HCT116 (cell line): ENCODE measurements at regions not wholly inside any gene's neighbourhood (a gene's known extent, or its start where the extent isn't known, plus 50 kb on each side); places are given as distances from the start of the nearest gene placed in this dataset.

Experiments used
- ATAC-seq: fragments of 200-7000 bp; cut with Tn5 transposase; 2 replicates; pipeline ENCODE4 v1.9.1; 2020; ENCODE audit warnings: mild to moderate bottlenecking, moderate library complexity
- BruUV-seq: library from RNA; stranded (reverse); fragments of 400-500 nt; replicated peaks from 2 replicates; lab custom pipeline; 2021; lab: Mats Ljungman, UMichigan
- CTCF ChIA-PET: fragments of 300-600 bp; sonication (Branson Sonifier 250); formaldehyde crosslinking; loops from one replicate; lab custom pipeline; 2021; ENCODE audit warnings: antibody characterized with exemption; lab: Charles Lee
- POLR2A ChIA-PET: fragments of 300-600, 350-600 bp; sonication (Branson Sonifier 250); formaldehyde crosslinking; loops from one replicate; lab custom pipeline; 2021; ENCODE audit warnings: antibody characterized with exemption; lab: Charles Lee
- RAD21 ChIA-PET, 2 experiments: fragments of 300-600 bp; sonication (Branson Sonifier 250); formaldehyde crosslinking; loops; one replicate each; lab custom pipeline; 2023; ENCODE audit warnings: low total read pairs in 2 of 2; ENCODE audit not compliant: uncharacterized antibody in 2 of 2, unreplicated experiment in 2 of 2, low non-redundant PET in 1 of 2; lab: Charles Lee
- DNase-seq: peaks from one replicate; pipeline ENCODE4 v3.0.0-alpha.2; 2010; ENCODE audit warnings: low read depth, low spot score
- H2AFZ ChIP-seq: fragments of 200-600 bp; shearing (Covaris generic), sonication (generic); 2 replicates; pipeline ENCODE4 v1.6.1; 2017; ENCODE audit warnings: low read depth, mixed run types, mixed read lengths, antibody characterized with exemption, low read length; ENCODE audit not compliant: poor library complexity, severe bottlenecking
- H3K27ac ChIP-seq: 2 replicates; pipeline ENCODE4 v1.5.1; 2012; ENCODE audit warnings: low read depth, low read length
- H3K27me3 ChIP-seq: fragments of 200-600 bp; sonication (generic); 2 replicates; pipeline ENCODE4 v1.6.1; 2016; ENCODE audit warnings: mixed run types, low read length, mixed read lengths; ENCODE audit not compliant: insufficient read depth
- H3K36me3 ChIP-seq, 2 experiments: fragments of 200-500 bp in 1 of 2; fragments of 200-600 bp in 1 of 2; sonication (Bioruptor generic) in 1 of 2; sonication (generic) in 1 of 2; 2 replicates each; pipeline versions ENCODE4 v1.5.1 to v1.6.1; 2014 to 2016; ENCODE audit warnings: low read length in 2 of 2, inconsistent platforms in 1 of 2, mixed read lengths in 1 of 2, mixed run types in 1 of 2; ENCODE audit not compliant: insufficient read depth in 2 of 2, control insufficient read depth in 1 of 2
- H3K4me1 ChIP-seq, 2 experiments: fragments of 200-600 bp in 1 of 2; sonication (generic) in 1 of 2; 2 replicates each; pipeline versions ENCODE4 v1.5.1 to v1.6.1; 2012 to 2017; ENCODE audit warnings: low read length in 2 of 2, inconsistent platforms in 1 of 2, mild to moderate bottlenecking in 1 of 2, mixed read lengths in 1 of 2, mixed run types in 1 of 2, moderate library complexity in 1 of 2; ENCODE audit not compliant: insufficient read depth in 2 of 2, control insufficient read depth in 1 of 2
- H3K4me2 ChIP-seq: fragments of 200-600 bp; sonication (generic); 2 replicates; pipeline ENCODE4 v1.6.1; 2017; ENCODE audit warnings: mixed run types, low read length, mixed read lengths
- H3K4me3 ChIP-seq, 2 experiments: fragments of 200-600 bp in 1 of 2; sonication (generic) in 1 of 2; replicated peaks in 1 of 2; 2 replicates each; pipeline ENCODE4 v1.5.1; 2011 to 2016; ENCODE audit warnings: low read length in 2 of 2, control low read depth in 1 of 2, low read depth in 1 of 2, mild to moderate bottlenecking in 1 of 2, mixed read lengths in 1 of 2, mixed run types in 1 of 2
- H3K79me2 ChIP-seq: fragments of 200-600 bp; sonication (generic); 2 replicates; pipeline ENCODE4 v1.6.1; 2017; ENCODE audit warnings: mild to moderate bottlenecking, mixed run types, low read length, moderate library complexity, mixed read lengths; ENCODE audit not compliant: insufficient read depth
- H3K9ac ChIP-seq: fragments of 200-600 bp; sonication (generic); 2 replicates; pipeline ENCODE4 v1.6.1; 2016; ENCODE audit warnings: low read length, mixed read lengths
- H3K9me2 ChIP-seq: fragments of 200-600 bp; sonication (generic), shearing (Covaris generic); 2 replicates; pipeline ENCODE4 v1.6.1; 2017; ENCODE audit warnings: mixed run types, mild to moderate bottlenecking, moderate library complexity; ENCODE audit not compliant: insufficient read depth
- H3K9me3 ChIP-seq, 2 experiments: fragments of 200-500 bp in 1 of 2; fragments of 200-600 bp in 1 of 2; sonication (Bioruptor generic) in 1 of 2; sonication (generic) in 1 of 2; 2 replicates each; pipeline ENCODE4 v1.6.1; 2014 to 2017; ENCODE audit warnings: low read length in 2 of 2, mixed read lengths in 2 of 2, inconsistent platforms in 1 of 2, low read depth in 1 of 2, mild to moderate bottlenecking in 1 of 2, mixed run types in 1 of 2, moderate library complexity in 1 of 2; ENCODE audit not compliant: control insufficient read depth in 1 of 2, insufficient read depth in 1 of 2
- H4K20me1 ChIP-seq: fragments of 200-600 bp; sonication (generic), shearing (Covaris generic); 2 replicates; pipeline ENCODE4 v1.6.1; 2017; ENCODE audit warnings: mixed run types, mild to moderate bottlenecking, moderate library complexity; ENCODE audit not compliant: insufficient read depth
- CBX3 ChIP-seq: IDR thresholded peaks from 2 replicates; pipeline ENCODE4 v1.6.1; 2012; ENCODE audit warnings: low read depth
- EGR1 ChIP-seq: IDR thresholded peaks from 2 replicates; pipeline ENCODE4 v1.6.1; 2012; ENCODE audit warnings: low read depth
- ELF1 ChIP-seq: IDR thresholded peaks from 2 replicates; pipeline ENCODE4 v1.6.1; 2012; ENCODE audit warnings: low read depth, borderline replicate concordance
- EZH2 ChIP-seq: fragments of 200-600 bp; sonication (generic); IDR thresholded peaks from 2 replicates; pipeline ENCODE4 v1.6.1; 2017; ENCODE audit warnings: antibody characterized with exemption, mixed run types
- EZH2phosphoT487 ChIP-seq: fragments of 200-600 bp; IDR thresholded peaks from 2 replicates; pipeline ENCODE4 v1.6.1; 2018; ENCODE audit warnings: antibody characterized with exemption, borderline replicate concordance
- FOSL1 ChIP-seq: IDR thresholded peaks from 2 replicates; pipeline ENCODE4 v1.6.1; 2012; ENCODE audit warnings: low read depth
- JUND ChIP-seq: IDR thresholded peaks from 2 replicates; pipeline ENCODE4 v1.6.1; 2012
- POLR2A ChIP-seq: IDR thresholded peaks from 2 replicates; pipeline ENCODE4 v1.7.0; 2011; ENCODE audit warnings: borderline replicate concordance; ENCODE audit not compliant: insufficient read depth, insufficient read length; ENCODE audit errors: extremely low read depth
- POLR2AphosphoS5 ChIP-seq: IDR thresholded peaks from 2 replicates; pipeline ENCODE4 v1.6.1; 2011; ENCODE audit warnings: mild to moderate bottlenecking, low read depth, low read length, moderate library complexity
- RAD21 ChIP-seq: IDR thresholded peaks from 2 replicates; pipeline ENCODE4 v1.6.1; 2012; ENCODE audit warnings: low read depth, mild to moderate bottlenecking
- SIN3A ChIP-seq: IDR thresholded peaks from 2 replicates; pipeline ENCODE4 v1.6.1; 2012; ENCODE audit warnings: low read depth
- SP1 ChIP-seq: IDR thresholded peaks from 2 replicates; pipeline ENCODE4 v1.6.1; 2012; ENCODE audit warnings: low read depth
- SRF ChIP-seq: IDR thresholded peaks from 2 replicates; pipeline ENCODE4 v1.6.1; 2012; ENCODE audit warnings: low read depth
- TCF7L2 ChIP-seq: IDR thresholded peaks from 2 replicates; pipeline ENCODE4 v1.7.0; 2011; ENCODE audit warnings: borderline replicate concordance, inconsistent platforms; ENCODE audit not compliant: insufficient read depth, insufficient read length; ENCODE audit errors: extremely low read depth
- YY1 ChIP-seq: IDR thresholded peaks from 2 replicates; pipeline ENCODE4 v1.6.1; 2011; ENCODE audit warnings: low read length, low read depth, moderate library complexity, mild to moderate bottlenecking; ENCODE audit not compliant: insufficient replicate concordance; ENCODE audit errors: extremely low read depth
- ZFX ChIP-seq: fragments of 450-650 bp; IDR thresholded peaks from 2 replicates; pipeline ENCODE4 v1.6.1; 2017
- intact Hi-C: fragments of 100-400 bp; cut with micrococcal nuclease; formaldehyde crosslinking; loops from 2 replicates; pipeline ENCODE4 v1.10.0; 2022
- TF ChIP-seq, protein P1 (sequence below), 3 experiments: fragments of 200-600 bp in 1 of 3; sonication (generic) in 1 of 3; IDR thresholded peaks in 2 of 3; conservative IDR thresholded peaks in 1 of 3; 2 replicates each; pipeline ENCODE4 v1.5.1; 2012 to 2017; ENCODE audit warnings: low read depth in 2 of 3, low read length in 2 of 3, antibody characterized with exemption in 1 of 3, borderline replicate concordance in 1 of 3, control low read depth in 1 of 3, mild to moderate bottlenecking in 1 of 3, mixed read lengths in 1 of 3, mixed run types in 1 of 3, moderate library complexity in 1 of 3; ENCODE audit not compliant: insufficient read depth in 1 of 3
- TF ChIP-seq, protein P2 (sequence below): IDR thresholded peaks from 2 replicates; pipeline ENCODE4 v1.6.1; 2011; ENCODE audit warnings: mild to moderate bottlenecking, low read length, moderate library complexity; ENCODE audit not compliant: insufficient replicate concordance; ENCODE audit errors: extremely low read depth
- TF ChIP-seq, protein P3 (sequence below): IDR thresholded peaks from 2 replicates; pipeline ENCODE4 v1.6.1; 2012

DNA sequence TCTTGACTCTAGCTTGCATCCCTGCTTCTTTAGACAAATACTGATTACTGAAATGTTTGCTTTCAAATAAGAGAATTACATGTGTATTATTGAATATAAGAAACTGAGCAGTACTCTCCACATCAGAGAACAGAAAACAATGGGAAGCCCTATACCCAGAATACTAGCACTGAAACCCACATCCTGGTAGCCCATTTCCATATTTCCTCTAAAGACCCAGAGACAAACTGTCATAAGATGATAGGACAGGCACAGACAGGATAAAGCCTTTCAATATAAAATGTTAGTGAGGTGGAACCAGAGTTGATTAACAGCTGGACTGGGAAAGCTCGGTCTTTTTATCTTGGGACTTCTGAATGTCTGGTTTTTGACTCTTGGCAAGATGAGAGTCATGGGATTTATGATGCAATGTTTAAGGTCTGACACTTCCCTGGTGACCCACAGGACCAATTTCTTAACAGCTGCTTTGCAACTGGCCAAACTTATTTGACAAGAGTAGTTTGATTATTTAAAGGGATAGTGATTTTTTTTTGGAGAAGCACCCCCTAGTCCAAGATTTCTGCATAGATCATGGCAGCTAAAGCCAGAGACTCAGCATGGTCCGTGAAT lies 166.9 kb upstream of the ATXN7L3B start (continued):
- TF ChIP-seq, protein P1, sequence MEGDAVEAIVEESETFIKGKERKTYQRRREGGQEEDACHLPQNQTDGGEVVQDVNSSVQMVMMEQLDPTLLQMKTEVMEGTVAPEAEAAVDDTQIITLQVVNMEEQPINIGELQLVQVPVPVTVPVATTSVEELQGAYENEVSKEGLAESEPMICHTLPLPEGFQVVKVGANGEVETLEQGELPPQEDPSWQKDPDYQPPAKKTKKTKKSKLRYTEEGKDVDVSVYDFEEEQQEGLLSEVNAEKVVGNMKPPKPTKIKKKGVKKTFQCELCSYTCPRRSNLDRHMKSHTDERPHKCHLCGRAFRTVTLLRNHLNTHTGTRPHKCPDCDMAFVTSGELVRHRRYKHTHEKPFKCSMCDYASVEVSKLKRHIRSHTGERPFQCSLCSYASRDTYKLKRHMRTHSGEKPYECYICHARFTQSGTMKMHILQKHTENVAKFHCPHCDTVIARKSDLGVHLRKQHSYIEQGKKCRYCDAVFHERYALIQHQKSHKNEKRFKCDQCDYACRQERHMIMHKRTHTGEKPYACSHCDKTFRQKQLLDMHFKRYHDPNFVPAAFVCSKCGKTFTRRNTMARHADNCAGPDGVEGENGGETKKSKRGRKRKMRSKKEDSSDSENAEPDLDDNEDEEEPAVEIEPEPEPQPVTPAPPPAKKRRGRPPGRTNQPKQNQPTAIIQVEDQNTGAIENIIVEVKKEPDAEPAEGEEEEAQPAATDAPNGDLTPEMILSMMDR (IDR thresholded peaks at IDR 0.05 in 2 of 3, conservative IDR thresholded peaks at IDR 0.05 in 1 of 3; ENCODE audit: borderline replicate concordance in 1 of 3, insufficient read depth in 1 of 3, low read depth in 2 of 3, low read length in 2 of 3): no peak
- TF ChIP-seq FOSL1: no peak

- ATAC-seq (no peak), DNase-seq (no peak)
- CTCF ChIA-PET: no interaction called here
- H3K36me3 ChIP-seq: no peaks in the 10 kb centered on the region
- no TSS peak for BruUV-seq
- no peak overlapping the region for H3K9ac ChIP-seq
- no peaks in the 10 kb centered on the region for H3K79me2 ChIP-seq
- no peaks in the 10 kb centered on the region for H4K20me1 ChIP-seq
- H3K27me3 ChIP-seq: no peaks in the 10 kb centered on the region
- POLR2A ChIA-PET: no interaction called here
- TF ChIP-seq POLR2A: no peak
- TF ChIP-seq RAD21: no peak
- no peak for TF ChIP-seq EZH2
- TF ChIP-seq YY1: no peak
- TF ChIP-seq, protein P2, sequence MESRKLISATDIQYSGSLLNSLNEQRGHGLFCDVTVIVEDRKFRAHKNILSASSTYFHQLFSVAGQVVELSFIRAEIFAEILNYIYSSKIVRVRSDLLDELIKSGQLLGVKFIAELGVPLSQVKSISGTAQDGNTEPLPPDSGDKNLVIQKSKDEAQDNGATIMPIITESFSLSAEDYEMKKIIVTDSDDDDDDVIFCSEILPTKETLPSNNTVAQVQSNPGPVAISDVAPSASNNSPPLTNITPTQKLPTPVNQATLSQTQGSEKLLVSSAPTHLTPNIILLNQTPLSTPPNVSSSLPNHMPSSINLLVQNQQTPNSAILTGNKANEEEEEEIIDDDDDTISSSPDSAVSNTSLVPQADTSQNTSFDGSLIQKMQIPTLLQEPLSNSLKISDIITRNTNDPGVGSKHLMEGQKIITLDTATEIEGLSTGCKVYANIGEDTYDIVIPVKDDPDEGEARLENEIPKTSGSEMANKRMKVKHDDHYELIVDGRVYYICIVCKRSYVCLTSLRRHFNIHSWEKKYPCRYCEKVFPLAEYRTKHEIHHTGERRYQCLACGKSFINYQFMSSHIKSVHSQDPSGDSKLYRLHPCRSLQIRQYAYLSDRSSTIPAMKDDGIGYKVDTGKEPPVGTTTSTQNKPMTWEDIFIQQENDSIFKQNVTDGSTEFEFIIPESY: no peak
- TF ChIP-seq EZH2phosphoT487: no peak
- TF ChIP-seq ZFX: no peak
- TF ChIP-seq ELF1: no peak
- no peak for TF ChIP-seq TCF7L2
- TF ChIP-seq EGR1: no peak
- TF ChIP-seq, protein P1 (IDR thresholded peaks at IDR 0.05 in 2 of 3, conservative IDR thresholded peaks at IDR 0.05 in 1 of 3; ENCODE audit: borderline replicate concordance in 1 of 3, insufficient read depth in 1 of 3, low read depth in 2 of 3, low read length in 2 of 3): no peak
- no peak for TF ChIP-seq SRF
- TF ChIP-seq, protein P3, sequence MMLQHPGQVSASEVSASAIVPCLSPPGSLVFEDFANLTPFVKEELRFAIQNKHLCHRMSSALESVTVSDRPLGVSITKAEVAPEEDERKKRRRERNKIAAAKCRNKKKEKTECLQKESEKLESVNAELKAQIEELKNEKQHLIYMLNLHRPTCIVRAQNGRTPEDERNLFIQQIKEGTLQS: no peak
- TF ChIP-seq JUND: no peak
- no peak for TF ChIP-seq FOSL1
- no peak for TF ChIP-seq CBX3
- no peak for TF ChIP-seq POLR2AphosphoS5
- TF ChIP-seq SP1: no peak
- no peak for TF ChIP-seq SIN3A
- no peak overlapping the region for H3K4me2 ChIP-seq
- no peak overlapping the region for H3K4me3 ChIP-seq
- H2AFZ ChIP-seq: no peak overlapping the region
- no peak overlapping the region for H3K27ac ChIP-seq
- no peaks in the 10 kb centered on the region for H3K4me1 ChIP-seq
- intact Hi-C loops: no loop called here
- H3K9me3 ChIP-seq: no peaks in the 10 kb centered on the region
- RAD21 ChIA-PET: no interaction called here
- no peaks in the 10 kb centered on the region for H3K9me2 ChIP-seq
Measured at GRCh38 chr12:74379114-74379513, 158.5 kb upstream of the ATXN7L3B start.
